ENCODE measurements at regions not wholly inside any gene's neighbourhood (a gene's known extent, or its start where the extent isn't known, plus 50 kb on each side); places are given as distances from the start of the nearest gene placed in this dataset.

- no peak for TF ChIP-seq CTCF (IDR thresholded peaks at IDR 0.05)
- no peak for TF ChIP-seq REST (IDR thresholded peaks at IDR 0.05; ENCODE audit: insufficient read depth in 1 of 2, low read depth in 2 of 2, low read length in 1 of 2)
- TF ChIP-seq POLR2AphosphoS5 (IDR thresholded peaks at IDR 0.05; ENCODE audit: low read depth, low read length): no peak
- TF ChIP-seq TCF7L2 (IDR thresholded peaks at IDR 0.05; ENCODE audit: low read depth, low read length): no peak
- TF ChIP-seq SIN3A (IDR thresholded peaks at IDR 0.05; ENCODE audit: borderline replicate concordance, insufficient read depth, low read depth, low read length): no peak
Measured at GRCh38 chr20:40746251-40746650, 57.2 kb upstream of the MAFB start.

Data from Panc1 (cell line).